ENCODE measurements at regions not wholly inside any gene's neighbourhood (a gene's known extent, or its start where the extent isn't known, plus 50 kb on each side); places are given as distances from the start of the nearest gene placed in this dataset.

GRCh38 chr9:107706701-107707427, 217.3 kb upstream of the KLF4 start:
- Histone ChIP-seq H3K4me3 (ENCODE audit: low read length, poor library complexity, severe bottlenecking) (no peak overlapping the region), H3K9ac (ENCODE audit: low read depth, low read length, poor library complexity, severe bottlenecking) (no peak overlapping the region), H3K4me2 (ENCODE audit: low read depth, low read length, poor library complexity, severe bottlenecking) (no peak overlapping the region), H4K20me1 (ENCODE audit: insufficient read depth, low read length, poor library complexity, severe bottlenecking) (no peaks in the 10 kb centered on the region), H3K36me3 (ENCODE audit: insufficient read depth, low read length) (no peaks in the 10 kb centered on the region), H3K9me3 (ENCODE audit: insufficient read depth, low read depth, low read length) (no peaks in the 10 kb centered on the region), H3F3A (ENCODE audit: low read depth) (no peaks in the 10 kb centered on the region), H3K4me1 (ENCODE audit: insufficient read depth, low read length, poor library complexity, severe bottlenecking) (no peaks in the 10 kb centered on the region), H3K9me2 (replicated peaks; ENCODE audit: low read depth, low read length) (no peaks in the 10 kb centered on the region), H2AFZ (ENCODE audit: low read length) (no peak overlapping the region), H3K27me3 (ENCODE audit: insufficient read depth, low read length, poor library complexity, severe bottlenecking) (no peaks in the 10 kb centered on the region), H3K79me2 (ENCODE audit: insufficient read depth, low read length) (no peaks in the 10 kb centered on the region)
- no peak for TF ChIP-seq CTCF (conservative IDR thresholded peaks at IDR 0.05; ENCODE audit: low read length)
- no peak for TF ChIP-seq EZH2phosphoT487 (IDR thresholded peaks at IDR 0.05; ENCODE audit: borderline replicate concordance)

DNA sequence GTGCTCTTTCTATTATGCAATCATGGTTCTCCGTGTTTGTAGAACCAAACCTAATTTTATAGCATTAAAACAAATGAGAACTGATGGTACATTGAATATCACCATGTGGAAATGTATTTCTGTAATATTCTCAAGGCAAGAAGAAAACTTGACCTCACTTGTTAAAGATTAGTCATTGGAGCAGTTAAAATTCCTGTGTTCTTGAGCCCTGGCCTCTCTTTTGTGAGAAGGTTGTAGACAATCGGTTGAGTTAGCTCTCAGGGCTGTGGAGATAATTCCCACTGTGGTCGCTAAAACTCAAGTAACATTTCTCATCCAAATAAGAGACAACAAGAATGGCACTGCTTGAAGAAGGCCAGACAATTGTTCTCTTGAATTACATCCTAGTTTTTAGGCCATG, 216.0 kb upstream of the KLF4 start:
- TF ChIP-seq EZH2phosphoT487 (IDR thresholded peaks at IDR 0.05; ENCODE audit: borderline replicate concordance) (no peak), CTCF (conservative IDR thresholded peaks at IDR 0.05; ENCODE audit: low read length) (no peak)
- H3K9me3 ChIP-seq (ENCODE audit: insufficient read depth, low read depth, low read length) = no peaks in the 10 kb centered on the region
- no peaks in the 10 kb centered on the region for H3K27me3 ChIP-seq (ENCODE audit: insufficient read depth, low read length, poor library complexity, severe bottlenecking)
- no peak overlapping the region for H3K4me3 ChIP-seq (ENCODE audit: low read length, poor library complexity, severe bottlenecking)
- H3K9ac ChIP-seq (ENCODE audit: low read depth, low read length, poor library complexity, severe bottlenecking) = no peak overlapping the region
- H3K9me2 ChIP-seq (replicated peaks; ENCODE audit: low read depth, low read length) = no peaks in the 10 kb centered on the region
- no peak overlapping the region for H2AFZ ChIP-seq (ENCODE audit: low read length)
- H3F3A ChIP-seq (ENCODE audit: low read depth) = no peaks in the 10 kb centered on the region
- no peaks in the 10 kb centered on the region for H4K20me1 ChIP-seq (ENCODE audit: insufficient read depth, low read length, poor library complexity, severe bottlenecking)
- H3K4me1 ChIP-seq (ENCODE audit: insufficient read depth, low read length, poor library complexity, severe bottlenecking) = no peaks in the 10 kb centered on the region
- no peaks in the 10 kb centered on the region for H3K79me2 ChIP-seq (ENCODE audit: insufficient read depth, low read length)
- H3K36me3 ChIP-seq (ENCODE audit: insufficient read depth, low read length) = no peaks in the 10 kb centered on the region
- no peak overlapping the region for H3K4me2 ChIP-seq (ENCODE audit: low read depth, low read length, poor library complexity, severe bottlenecking)

DNA sequence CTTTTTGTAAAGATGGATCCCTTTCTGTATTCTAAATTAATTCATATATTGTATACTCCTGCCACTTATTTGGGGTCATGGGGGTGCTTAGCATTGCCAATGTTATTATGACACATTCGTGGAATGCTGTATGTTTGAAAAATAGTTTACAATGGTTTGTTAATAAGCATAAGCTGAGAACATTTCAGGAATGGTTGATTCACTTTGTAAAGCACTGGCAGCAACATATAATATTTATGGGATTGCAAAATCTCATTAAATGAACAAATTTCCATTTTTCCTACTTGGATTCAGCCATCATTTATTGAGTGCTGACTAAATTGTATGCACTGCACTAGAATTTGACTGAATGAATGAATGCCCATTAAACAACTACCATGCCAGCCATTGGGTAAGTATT, 215.2 kb upstream of the KLF4 start:
- H3F3A ChIP-seq (ENCODE audit: low read depth) = no peaks in the 10 kb centered on the region
- H3K9me2 ChIP-seq (replicated peaks; ENCODE audit: low read depth, low read length) = no peaks in the 10 kb centered on the region
- H3K27me3 ChIP-seq (ENCODE audit: insufficient read depth, low read length, poor library complexity, severe bottlenecking) = no peaks in the 10 kb centered on the region
- TF ChIP-seq EZH2phosphoT487 (IDR thresholded peaks at IDR 0.05; ENCODE audit: borderline replicate concordance) = no peak
- TF ChIP-seq CTCF (conservative IDR thresholded peaks at IDR 0.05; ENCODE audit: low read length) = no peak
- no peaks in the 10 kb centered on the region for H3K9me3 ChIP-seq (ENCODE audit: insufficient read depth, low read depth, low read length)
- H2AFZ ChIP-seq (ENCODE audit: low read length) = no peak overlapping the region
- H3K9ac ChIP-seq (ENCODE audit: low read depth, low read length, poor library complexity, severe bottlenecking) = no peak overlapping the region
- no peak overlapping the region for H3K4me3 ChIP-seq (ENCODE audit: low read length, poor library complexity, severe bottlenecking)
- H3K4me2 ChIP-seq (ENCODE audit: low read depth, low read length, poor library complexity, severe bottlenecking) = no peak overlapping the region
- no peaks in the 10 kb centered on the region for H4K20me1 ChIP-seq (ENCODE audit: insufficient read depth, low read length, poor library complexity, severe bottlenecking)
- H3K79me2 ChIP-seq (ENCODE audit: insufficient read depth, low read length) = no peaks in the 10 kb centered on the region
- no peaks in the 10 kb centered on the region for H3K4me1 ChIP-seq (ENCODE audit: insufficient read depth, low read length, poor library complexity, severe bottlenecking)
- no peaks in the 10 kb centered on the region for H3K36me3 ChIP-seq (ENCODE audit: insufficient read depth, low read length)

All from Loucy (cell line).